GM18511 (cell line): ENCODE measurements at regions not wholly inside any gene's neighbourhood (a gene's known extent, or its start where the extent isn't known, plus 50 kb on each side); places are given as distances from the start of the nearest gene placed in this dataset.

ENCODE experiments used
- ATAC-seq: cut with Tn5 transposase; IDR thresholded peaks from one replicate; pipeline ENCODE4 v1.9.1; 2021; ENCODE audit warnings: mild to moderate bottlenecking, moderate library complexity; ENCODE audit not compliant: unreplicated experiment

DNA sequence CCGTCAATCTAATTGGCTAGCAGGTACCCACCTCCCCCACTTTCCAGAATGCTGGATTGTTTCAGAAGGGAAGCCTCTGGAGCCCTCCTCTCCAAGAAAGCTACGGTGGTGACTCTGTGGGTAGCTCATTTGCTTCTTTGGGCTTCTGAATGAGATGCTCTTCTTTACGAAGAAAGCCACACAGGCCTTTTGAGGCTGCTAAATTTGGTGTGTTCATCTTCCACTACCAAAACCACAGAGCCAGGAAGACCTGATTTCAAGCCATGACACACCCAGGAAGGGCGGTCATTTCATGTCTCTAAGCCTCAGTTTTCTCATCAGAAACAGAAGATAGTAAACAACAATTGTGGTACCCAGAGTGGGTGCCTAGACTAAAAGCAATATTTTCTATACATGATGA lies 901.2 kb downstream of the KCNMA1 start:
- ATAC-seq: no peak

DNA sequence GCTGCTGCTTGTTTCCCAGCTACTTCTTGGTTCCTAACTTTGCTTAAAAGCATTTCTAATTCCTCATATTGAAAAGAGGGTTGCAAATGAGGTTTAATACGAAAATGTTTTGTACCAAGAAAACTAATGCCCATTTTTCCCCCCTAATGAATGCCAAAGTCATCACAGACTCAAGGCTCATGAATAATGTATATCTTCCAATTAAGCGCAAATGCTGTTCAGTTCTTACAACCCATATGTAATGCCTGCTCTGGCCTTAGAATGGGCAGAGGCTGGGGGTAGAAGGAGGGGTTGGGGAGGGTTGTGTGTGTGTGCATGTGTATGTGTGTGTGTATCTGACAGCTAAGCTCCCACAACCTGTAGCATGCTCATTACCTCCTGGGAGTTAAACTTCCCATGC lies 901.7 kb downstream of the KCNMA1 start:
- ATAC-seq: no peak

DNA sequence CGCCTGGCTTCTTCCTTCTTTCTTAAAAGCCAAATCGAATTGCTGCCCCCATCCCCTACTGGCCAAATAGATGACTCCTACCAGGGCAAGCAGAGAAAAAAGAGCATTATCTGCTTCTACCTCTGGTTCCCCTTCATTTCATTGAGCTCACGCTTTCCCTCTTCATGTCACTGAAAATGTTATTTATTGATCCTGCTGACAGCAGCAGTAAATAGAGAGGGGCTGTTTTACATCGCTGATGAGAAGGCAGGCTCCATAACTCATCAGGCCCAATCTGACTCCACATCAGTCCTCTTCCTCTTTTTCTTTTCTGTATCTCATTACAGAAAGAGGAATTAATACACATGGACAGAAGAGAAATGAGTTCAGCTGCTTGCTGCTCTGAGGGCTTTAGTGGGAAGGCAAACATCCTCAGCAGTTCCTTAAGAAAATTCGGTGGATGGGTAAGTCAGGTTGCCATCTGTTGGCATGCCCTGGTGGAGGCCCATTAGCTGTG lies 904.1 kb downstream of the KCNMA1 start:
- ATAC-seq: no peak

GRCh38 chr10:76732306-76732705 lies 905.3 kb downstream of the KCNMA1 start:
- ATAC-seq: no peak

GRCh38 chr10:76729841-76730487 lies 907.6 kb downstream of the KCNMA1 start:
- ATAC-seq: no peak

DNA sequence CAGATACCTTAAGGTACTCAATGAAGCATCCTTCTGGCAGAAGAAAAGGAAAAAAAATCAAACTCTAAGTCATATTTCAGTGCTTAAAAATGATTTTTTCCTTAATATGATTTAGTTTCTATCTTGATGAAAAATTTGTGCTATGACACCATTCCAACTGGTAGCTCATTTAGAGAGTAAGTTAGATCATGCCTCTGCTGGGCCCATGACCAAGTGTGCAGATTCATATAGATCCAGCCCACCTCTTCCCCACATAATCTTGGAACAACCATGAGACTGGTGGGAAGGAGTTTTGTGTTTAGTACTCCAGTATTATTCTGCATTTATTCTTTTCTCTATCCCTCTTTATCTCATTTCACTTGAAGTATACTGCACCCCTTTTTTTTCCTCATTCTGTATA lies 908.3 kb downstream of the KCNMA1 start:
- no peak for ATAC-seq

DNA sequence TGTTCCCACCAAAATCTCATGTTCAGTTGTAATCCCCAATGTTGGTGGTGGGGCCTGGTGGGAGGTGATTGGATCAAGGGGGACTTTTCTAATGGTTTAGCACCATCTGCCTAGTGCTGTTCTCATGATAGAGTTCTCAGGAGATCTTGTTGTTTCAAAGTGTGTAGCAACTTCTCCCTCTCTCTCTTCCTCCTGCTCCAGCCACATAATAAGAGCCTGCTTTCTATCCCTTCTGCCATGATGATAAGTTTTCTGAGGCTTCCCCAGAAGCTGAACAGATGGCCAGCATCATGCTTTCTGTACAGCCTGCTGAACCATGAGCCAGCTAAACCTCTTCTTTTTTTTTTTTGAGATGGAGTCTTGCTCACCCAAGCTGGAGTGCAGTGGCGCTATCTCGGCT lies 910.6 kb downstream of the KCNMA1 start:
- no peak for ATAC-seq

DNA sequence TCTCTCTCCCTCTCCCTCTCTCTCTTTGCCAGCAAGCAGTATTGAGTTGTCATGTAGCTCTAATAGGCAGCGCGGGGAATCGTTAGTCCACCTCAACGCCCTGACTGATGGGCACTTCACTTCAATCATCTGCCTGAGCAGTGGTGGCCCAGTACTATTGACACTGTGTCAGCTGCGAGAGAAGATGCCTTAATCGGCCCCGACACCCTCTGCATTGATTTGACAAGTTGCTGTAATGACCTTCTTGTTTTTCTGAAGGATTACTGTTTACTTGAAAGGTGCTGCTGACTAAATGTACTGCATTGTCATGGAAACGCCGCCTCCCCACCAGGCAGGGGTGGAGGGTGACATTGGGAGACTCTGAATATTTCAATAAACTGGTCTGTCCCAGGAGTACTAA lies 913.8 kb downstream of the KCNMA1 start:
- no peak for ATAC-seq

- no peak for ATAC-seq
These were observed 915.6 kb downstream of the KCNMA1 start for GRCh38 chr10:76721891-76722505.

GRCh38 chr10:76719006-76719405 lies 918.6 kb downstream of the KCNMA1 start:
- ATAC-seq: no peak

DNA sequence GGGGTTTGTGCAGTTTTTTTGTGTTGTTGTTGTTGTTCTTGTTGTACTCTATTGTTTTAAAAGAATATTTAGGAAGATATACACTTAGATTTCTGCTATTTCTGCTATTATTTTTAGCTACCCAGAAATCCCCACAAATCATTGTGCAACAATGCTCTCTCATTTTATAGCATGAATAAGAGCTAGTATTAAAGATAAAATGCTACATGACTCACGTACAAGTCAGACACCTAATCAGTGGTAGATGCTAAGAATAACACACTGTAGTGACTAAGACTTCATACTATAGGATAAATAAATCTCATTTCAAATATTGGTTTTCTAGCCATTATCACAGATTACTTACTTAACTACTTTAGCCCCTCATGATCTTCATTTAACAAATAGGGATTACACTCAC lies 920.5 kb downstream of the KCNMA1 start:
- no peak for ATAC-seq

- ATAC-seq: no peak
These were observed 926.2 kb downstream of the KCNMA1 start for GRCh38 chr10:76711222-76711997.

DNA sequence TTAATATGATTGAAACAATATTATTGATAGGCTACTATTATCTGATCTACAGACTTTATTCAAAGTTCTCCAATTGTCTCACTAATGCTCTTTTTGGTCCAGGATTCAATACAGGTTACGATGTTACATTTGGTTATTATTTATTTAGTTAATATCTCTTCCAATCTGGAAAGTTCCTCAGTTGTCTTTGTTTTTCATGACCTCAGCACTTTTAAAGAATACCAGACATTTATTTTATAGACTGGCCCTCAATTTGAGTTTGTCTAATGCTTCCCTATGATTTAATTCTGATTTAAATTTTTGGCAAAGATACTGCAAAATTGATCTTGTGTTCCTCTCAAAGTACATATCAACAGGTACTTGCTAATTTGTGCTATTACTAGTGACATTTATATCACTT lies 937.4 kb downstream of the KCNMA1 start:
- ATAC-seq: no peak

GRCh38 chr10:76697923-76698322 lies 939.7 kb downstream of the KCNMA1 start:
- ATAC-seq: no peak

GRCh38 chr10:76695069-76695468 lies 942.5 kb downstream of the KCNMA1 start:
- no peak for ATAC-seq

DNA sequence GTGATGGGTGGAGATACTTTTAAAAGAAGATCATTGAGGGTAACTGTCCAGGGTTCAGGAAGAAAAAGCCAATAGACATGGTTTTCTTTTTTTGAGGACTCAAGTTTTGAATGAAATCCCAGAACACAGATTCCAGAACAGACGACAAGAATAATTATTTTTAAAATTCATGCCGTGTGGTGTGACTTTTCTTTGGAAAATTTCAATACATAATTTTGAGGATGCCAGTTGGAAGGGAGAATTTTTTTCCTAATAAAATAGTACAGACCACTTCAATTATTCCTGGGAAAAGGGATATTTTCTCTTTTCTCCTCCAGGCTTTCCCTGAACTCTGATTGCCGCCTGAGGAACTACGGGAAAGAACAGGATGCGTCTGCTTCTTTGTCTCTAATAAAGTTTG lies 951.4 kb downstream of the KCNMA1 start:
- no peak for ATAC-seq

GRCh38 chr10:76684968-76685367 lies 952.6 kb downstream of the KCNMA1 start:
- no peak for ATAC-seq

- ATAC-seq: no peak
These were observed 956.5 kb downstream of the KCNMA1 start for GRCh38 chr10:76681153-76681552.

DNA sequence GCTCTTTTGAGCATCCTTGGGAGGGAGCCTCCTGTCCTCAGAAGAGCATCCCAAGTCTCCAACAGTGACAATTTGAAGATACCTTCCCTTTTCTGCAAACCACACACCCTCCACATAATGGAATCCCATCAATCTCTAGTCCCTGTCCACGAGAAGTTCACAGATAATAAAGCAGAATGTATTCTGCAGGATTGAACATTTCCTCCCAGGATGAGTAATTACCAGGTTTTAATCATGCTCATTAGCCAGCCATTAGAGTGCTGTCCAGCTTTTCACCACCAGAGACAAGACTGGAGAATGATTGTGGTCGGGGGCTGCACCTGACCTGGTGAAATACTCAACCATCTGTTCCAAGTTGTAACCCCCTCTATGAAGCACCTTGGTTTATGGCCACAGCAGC lies 958.6 kb downstream of the KCNMA1 start:
- ATAC-seq: no peak

- ATAC-seq: no peak
These were observed 961.5 kb downstream of the KCNMA1 start for GRCh38 chr10:76675951-76676587.

DNA sequence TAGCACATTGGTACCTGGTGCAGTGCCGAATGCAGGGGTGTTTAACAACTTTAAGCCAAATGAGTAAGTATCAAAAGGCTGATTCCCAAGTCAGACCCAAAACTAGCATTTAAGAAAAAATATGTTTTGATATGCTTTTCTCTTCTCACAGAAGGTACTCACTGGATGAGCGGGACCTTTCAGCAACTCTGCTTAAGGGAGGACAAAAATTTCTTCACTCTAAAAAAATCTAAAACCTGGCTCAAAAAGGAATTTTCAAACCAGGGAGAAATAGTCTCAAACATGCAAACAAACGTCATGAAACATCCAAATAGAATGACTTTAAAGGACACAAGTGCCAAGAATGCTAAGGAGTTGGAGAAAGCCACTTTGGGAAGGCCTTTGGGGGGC lies 962.1 kb downstream of the KCNMA1 start:
- ATAC-seq: no peak
